ENCODE measurements at regions not wholly inside any gene's neighbourhood (a gene's known extent, or its start where the extent isn't known, plus 50 kb on each side); places are given as distances from the start of the nearest gene placed in this dataset.

DNA sequence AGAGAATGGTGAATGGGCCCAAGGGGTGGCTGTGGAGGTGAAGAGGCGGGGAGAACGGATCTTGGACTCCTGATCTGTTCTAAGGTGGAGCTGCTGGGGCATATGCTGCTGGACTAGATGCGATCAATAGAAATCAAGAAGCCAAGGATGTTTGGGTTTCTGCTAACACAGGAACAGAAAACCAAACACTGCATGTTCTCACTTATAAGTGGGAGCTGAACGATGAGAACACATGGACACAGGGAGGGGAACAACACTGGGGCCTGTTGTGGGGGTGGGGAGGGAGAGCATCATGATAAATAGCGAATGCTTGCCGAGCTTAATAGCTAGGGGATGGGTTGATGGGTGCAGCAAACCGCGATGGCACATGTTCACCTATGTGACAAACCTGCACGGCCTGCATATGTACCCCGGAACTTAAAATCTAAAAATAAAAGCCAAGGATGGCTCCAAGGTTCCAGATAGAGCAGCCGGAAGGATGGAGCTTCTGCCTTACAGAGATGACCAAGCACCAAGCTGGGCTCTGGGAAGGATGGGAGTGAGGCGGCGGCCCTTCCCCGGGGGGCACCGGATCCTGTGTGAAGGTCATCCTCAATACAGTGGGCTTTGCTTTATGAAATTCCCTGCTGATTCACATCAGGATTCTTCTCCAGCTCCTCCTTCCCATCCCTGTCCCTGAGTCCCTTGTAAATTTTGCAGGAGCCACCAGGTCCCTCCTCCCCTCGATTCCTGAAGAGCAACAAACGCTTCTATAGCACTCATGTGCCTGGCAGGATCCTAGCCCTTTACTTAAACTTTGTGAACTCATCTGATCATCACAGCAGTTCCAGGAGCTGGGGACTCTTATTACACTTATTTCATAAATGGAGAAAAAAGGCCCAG, 109.2 kb upstream of the PTPN1 start:
- WGBS, 2 donors: 89 to 90% methylated on average over 17 of the region's 17 CpGs
- FAIRE-seq: no peak
- intact Hi-C loops (cut with DNase I): no loop called here
- H3K27me3 ChIP-seq: no peaks in the 10 kb centered on the region
- no peaks in the 10 kb centered on the region for H3K9me3 ChIP-seq
- no peak for ATAC-seq
- H3K4me1 ChIP-seq: peaks cover 0 to 18% (median 4%) of the 10 kb centered on the region in 3 donors
- no peaks in the 10 kb centered on the region for H3K36me3 ChIP-seq
- DNase-seq: no peak
- H3K27ac ChIP-seq: no peak overlapping the region
- no peak overlapping the region for H3K4me3 ChIP-seq
- no peak for TF ChIP-seq CTCF (IDR thresholded peaks at IDR 0.05)

GRCh38 chr20:50401587-50402418, 108.4 kb upstream of the PTPN1 start:
- 72 to 76% methylated on average over 9 of the region's 9 CpGs for WGBS, 2 donors
- intact Hi-C loops (cut with DNase I): no loop called here
- FAIRE-seq (no peak), ATAC-seq (peak in 3 of 4 donors; percentile 13 to 39 (median 19)), DNase-seq (no peak)
- Histone ChIP-seq H3K4me1 (peaks cover 0 to 18% (median 4%) of the 10 kb centered on the region in 3 donors), H3K9me3 (no peaks in the 10 kb centered on the region), H3K27me3 (no peaks in the 10 kb centered on the region), H3K36me3 (no peaks in the 10 kb centered on the region), H3K4me3 (no peak overlapping the region), H3K27ac (no peak overlapping the region)
- no peak for TF ChIP-seq CTCF (IDR thresholded peaks at IDR 0.05)

DNA sequence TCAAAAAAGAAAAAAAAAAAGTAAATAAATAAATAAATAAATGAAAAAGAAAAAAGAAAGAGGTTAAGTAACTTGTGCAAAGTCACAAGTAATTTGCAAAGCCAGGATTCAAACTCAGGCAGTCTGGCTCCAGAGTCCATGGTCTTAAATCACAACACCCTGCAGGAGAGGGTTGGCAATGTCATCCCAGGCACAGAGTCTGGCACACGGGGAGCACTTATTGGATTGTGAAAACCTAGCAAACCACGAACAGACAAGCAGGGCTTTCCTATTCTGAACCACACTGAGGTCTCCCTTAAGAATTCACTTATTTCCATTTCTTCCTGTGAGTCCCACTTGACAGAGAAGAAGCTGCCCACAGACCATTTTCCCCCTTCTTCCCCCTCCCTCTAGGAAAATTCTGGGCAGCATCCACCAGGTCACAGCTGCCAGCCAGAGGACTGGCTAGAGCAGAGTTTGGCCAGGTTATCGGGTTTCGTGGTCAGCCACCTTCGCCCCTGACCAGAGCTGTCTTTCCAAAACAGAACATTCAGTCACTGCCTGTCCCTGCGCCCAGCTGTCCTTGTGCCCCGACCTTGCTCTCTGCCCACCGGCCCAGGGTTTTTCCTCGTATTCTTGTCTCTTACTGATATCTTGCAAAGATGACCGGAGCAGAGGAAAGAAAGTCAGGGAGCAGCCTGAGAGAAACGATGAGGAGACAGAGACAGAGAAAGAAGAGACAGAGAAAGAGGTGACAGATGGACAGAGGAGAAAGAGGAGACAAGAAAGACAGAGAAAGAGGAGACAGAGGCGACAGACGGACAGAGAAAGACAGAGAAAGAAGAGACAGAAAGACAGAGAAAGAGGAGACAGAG, 106.4 kb upstream of the PTPN1 start:
- Histone ChIP-seq H3K27ac (no peak overlapping the region), H3K36me3 (no peaks in the 10 kb centered on the region), H3K4me1 (peaks cover 0 to 18% (median 4%) of the 10 kb centered on the region in 3 donors), H3K4me3 (no peak overlapping the region), H3K27me3 (no peaks in the 10 kb centered on the region), H3K9me3 (no peaks in the 10 kb centered on the region)
- FAIRE-seq (no peak), ATAC-seq (peak in 1 of 4 donors; percentile 20), DNase-seq (no peak)
- WGBS, 2 donors: 61 to 65% methylated on average over 13 of the region's 13 CpGs
- intact Hi-C loops (cut with DNase I): no loop called here
- no peak for TF ChIP-seq CTCF (IDR thresholded peaks at IDR 0.05)

GRCh38 chr20:50404419-50405234, 105.6 kb upstream of the PTPN1 start:
- no peak for FAIRE-seq
- no peaks in the 10 kb centered on the region for H3K27me3 ChIP-seq
- H3K36me3 ChIP-seq: no peaks in the 10 kb centered on the region
- ATAC-seq: no peak
- H3K27ac ChIP-seq: no peak overlapping the region
- no peak for DNase-seq
- WGBS, 2 donors: 86 to 90% methylated on average over 9 of the region's 9 CpGs
- TF ChIP-seq CTCF (IDR thresholded peaks at IDR 0.05): no peak
- no peak overlapping the region for H3K4me3 ChIP-seq
- intact Hi-C loops (cut with DNase I): no loop called here
- H3K9me3 ChIP-seq: no peaks in the 10 kb centered on the region
- peaks cover 0 to 12% (median 0%) of the 10 kb centered on the region in 3 donors for H3K4me1 ChIP-seq

Data from pancreas (tissue), 10 donors.